GM12891 (cell line): ENCODE measurements at regions not wholly inside any gene's neighbourhood (a gene's known extent, or its start where the extent isn't known, plus 50 kb on each side); places are given as distances from the start of the nearest gene placed in this dataset.

Experiments used
- PAX5 ChIP-seq: IDR thresholded peaks from 2 replicates; pipeline ENCODE4 v1.6.1; 2011; ENCODE audit warnings: low read length, moderate library complexity, mild to moderate bottlenecking; ENCODE audit not compliant: insufficient read depth, severe bottlenecking
- POLR2A ChIP-seq: IDR thresholded peaks from 2 replicates; pipeline ENCODE4 v1.6.1; 2011; ENCODE audit warnings: low read depth, low read length, control low read depth
- POLR2AphosphoS5 ChIP-seq: IDR thresholded peaks from 2 replicates; pipeline ENCODE4 v1.6.1; 2011; ENCODE audit warnings: low read depth, low read length, control low read depth
- POU2F2 ChIP-seq: IDR thresholded peaks from 2 replicates; pipeline ENCODE4 v1.6.1; 2011; ENCODE audit warnings: low read depth, mild to moderate bottlenecking, control low read depth, low read length, moderate library complexity
- TAF1 ChIP-seq: IDR thresholded peaks from 2 replicates; pipeline ENCODE4 v1.6.1; 2011; ENCODE audit warnings: low read depth, low read length, control low read depth

GRCh38 chr12:111218499-111218898 is 150.4 kb downstream of the PHETA1 start:
- TF ChIP-seq POLR2A = no peak
- no peak for TF ChIP-seq POLR2AphosphoS5
- no peak for TF ChIP-seq TAF1
- TF ChIP-seq PAX5 = no peak
- no peak for TF ChIP-seq POU2F2
